ENCODE measurements at regions not wholly inside any gene's neighbourhood (a gene's known extent, or its start where the extent isn't known, plus 50 kb on each side); places are given as distances from the start of the nearest gene placed in this dataset.

DNA sequence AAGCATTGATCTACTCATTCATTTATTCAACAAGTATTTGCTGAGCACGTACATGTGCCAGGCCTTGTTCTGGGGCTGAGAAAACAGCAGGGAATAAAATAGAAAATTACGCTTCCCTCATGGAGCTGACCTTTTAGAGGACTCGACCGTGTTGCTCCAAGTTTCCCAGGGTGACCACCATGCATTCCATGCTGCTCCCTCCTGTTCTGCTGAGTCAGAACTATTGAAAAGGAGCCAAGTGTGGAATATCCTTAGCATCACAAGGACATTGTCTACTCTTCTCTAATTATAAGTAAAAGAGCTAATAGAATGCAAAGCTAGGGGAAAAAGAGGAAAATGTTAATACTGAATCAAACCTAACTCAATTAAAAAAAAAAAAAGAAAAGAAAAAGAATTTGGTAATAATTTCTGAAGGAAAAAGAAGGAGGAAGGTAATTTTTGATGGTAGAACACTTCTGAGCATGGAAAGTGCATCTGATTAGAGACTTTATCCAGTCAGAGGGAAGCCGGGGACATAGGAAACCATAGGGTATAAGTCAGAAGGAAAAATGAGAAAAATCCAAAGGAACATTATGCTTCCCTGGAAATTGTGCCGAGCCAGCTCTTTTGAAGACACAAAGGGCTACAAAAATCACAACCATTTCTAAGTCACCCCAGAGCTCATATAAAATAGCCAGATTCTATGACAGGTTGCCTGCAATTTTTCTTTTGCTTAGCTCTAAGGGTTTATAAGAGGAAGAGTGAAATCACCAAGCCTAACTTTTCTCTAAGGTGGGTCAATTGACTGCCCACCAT lies 339.4 kb downstream of the RND3 start:
- peaks cover 18% of the 10 kb centered on the region for H3K9me3 Mint-ChIP-seq
- intact Hi-C loops (cut with micrococcal nuclease): no loop called here
- H3K4me1 Mint-ChIP-seq (ENCODE audit: low read depth): no peaks in the 10 kb centered on the region
- H3K4me3 Mint-ChIP-seq: no peak overlapping the region
- no peak overlapping the region for H3K27ac Mint-ChIP-seq
- H3K36me3 Mint-ChIP-seq (ENCODE audit: low read depth): no peaks in the 10 kb centered on the region
- peaks cover 2% of the 10 kb centered on the region for H3K27me3 Mint-ChIP-seq (ENCODE audit: insufficient read depth)
- DNase-seq (ENCODE audit: low spot score): no peak

DNA sequence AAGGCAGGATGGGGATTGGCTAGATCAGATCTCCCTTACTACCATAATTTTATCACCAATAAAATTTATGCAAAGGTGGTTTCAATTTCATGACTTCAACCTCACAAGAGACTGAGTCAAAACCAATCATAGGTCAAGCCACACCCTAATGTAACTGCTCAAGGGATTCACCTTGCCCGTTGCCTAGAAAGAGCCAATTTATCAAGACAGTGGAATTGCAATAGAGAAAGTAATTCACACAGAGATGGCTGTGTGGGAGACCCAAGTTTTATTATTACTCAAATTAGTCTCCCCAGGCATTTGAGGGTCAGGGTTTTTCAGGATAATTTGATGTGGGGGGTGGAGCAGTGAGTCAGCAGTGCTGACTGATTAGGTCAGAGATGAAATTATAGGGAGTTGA lies 340.6 kb downstream of the RND3 start:
- intact Hi-C loops (cut with micrococcal nuclease): no loop called here
- peaks cover 2% of the 10 kb centered on the region for H3K27me3 Mint-ChIP-seq (ENCODE audit: insufficient read depth)
- H3K4me3 Mint-ChIP-seq: no peak overlapping the region
- no peaks in the 10 kb centered on the region for H3K4me1 Mint-ChIP-seq (ENCODE audit: low read depth)
- no peak overlapping the region for H3K27ac Mint-ChIP-seq
- no peak for DNase-seq (ENCODE audit: low spot score)
- no peaks in the 10 kb centered on the region for H3K36me3 Mint-ChIP-seq (ENCODE audit: low read depth)
- H3K9me3 Mint-ChIP-seq: peaks cover 18% of the 10 kb centered on the region

DNA sequence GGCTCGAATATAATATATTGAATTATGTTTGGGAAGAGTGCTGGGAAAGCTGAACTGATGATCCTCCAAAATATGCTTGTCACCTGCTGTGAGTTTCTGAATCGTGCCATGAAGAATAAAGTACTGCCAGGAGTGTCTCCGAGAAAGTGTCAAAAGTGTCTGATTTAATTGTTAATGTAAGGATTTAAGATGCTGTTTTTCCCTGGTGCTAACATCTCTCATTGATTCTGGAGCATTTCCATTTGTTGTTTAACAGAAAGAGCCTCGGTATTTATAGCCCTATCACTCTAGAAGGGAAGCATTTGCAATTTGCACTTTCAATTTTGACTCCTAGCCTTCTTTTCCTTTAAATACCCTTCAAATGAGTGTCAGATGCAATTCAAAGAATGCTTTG lies 342.2 kb downstream of the RND3 start:
- Mint-ChIP-seq H3K4me1 (ENCODE audit: low read depth) (no peaks in the 10 kb centered on the region), H3K9me3 (peaks cover 18% of the 10 kb centered on the region), H3K4me3 (no peak overlapping the region), H3K27me3 (ENCODE audit: insufficient read depth) (peaks cover 2% of the 10 kb centered on the region), H3K27ac (no peak overlapping the region), H3K36me3 (ENCODE audit: low read depth) (no peaks in the 10 kb centered on the region)
- intact Hi-C loops (cut with micrococcal nuclease): no loop called here
- no peak for DNase-seq (ENCODE audit: low spot score)

DNA sequence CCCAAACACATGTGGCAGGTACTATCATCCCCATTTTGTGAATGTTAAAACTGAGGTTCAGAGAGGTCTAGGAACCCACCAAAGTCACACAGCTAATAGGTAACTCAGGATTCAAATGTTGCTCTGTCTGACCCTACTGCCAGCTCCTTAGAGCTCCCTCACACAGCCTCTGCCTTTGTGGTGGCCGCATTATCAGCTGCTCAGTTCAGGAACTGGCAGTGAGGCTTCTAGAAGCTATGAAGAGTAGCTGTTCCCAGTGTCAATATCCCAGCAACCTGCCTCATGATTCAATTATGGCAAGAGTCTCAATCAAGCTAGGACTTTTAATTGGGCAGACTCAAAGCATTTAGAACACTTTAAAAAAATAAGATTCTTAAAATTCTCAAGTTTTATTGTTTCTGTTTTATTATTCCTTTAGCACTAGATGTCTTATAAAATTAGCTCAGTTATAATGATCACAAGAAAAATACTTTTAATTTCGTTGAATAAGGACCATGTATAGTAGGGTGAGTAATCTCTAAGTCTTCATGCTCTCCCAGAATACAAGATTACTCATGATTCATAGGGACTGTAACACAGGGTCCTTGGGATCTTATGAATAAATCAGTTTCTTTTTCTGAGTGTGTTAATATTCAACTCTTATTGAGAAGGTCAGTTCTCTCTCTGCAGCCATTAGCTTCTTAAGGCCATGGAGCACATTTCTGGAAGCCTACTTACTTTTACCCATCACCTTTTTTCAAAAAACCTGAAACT lies 342.7 kb downstream of the RND3 start:
- no peak overlapping the region for H3K4me3 Mint-ChIP-seq
- H3K9me3 Mint-ChIP-seq: peaks cover 18% of the 10 kb centered on the region
- H3K36me3 Mint-ChIP-seq (ENCODE audit: low read depth): no peaks in the 10 kb centered on the region
- H3K4me1 Mint-ChIP-seq (ENCODE audit: low read depth): no peaks in the 10 kb centered on the region
- peaks cover 2% of the 10 kb centered on the region for H3K27me3 Mint-ChIP-seq (ENCODE audit: insufficient read depth)
- no peak overlapping the region for H3K27ac Mint-ChIP-seq
- no peak for DNase-seq (ENCODE audit: low spot score)
- intact Hi-C loops (cut with micrococcal nuclease): no loop called here

DNA sequence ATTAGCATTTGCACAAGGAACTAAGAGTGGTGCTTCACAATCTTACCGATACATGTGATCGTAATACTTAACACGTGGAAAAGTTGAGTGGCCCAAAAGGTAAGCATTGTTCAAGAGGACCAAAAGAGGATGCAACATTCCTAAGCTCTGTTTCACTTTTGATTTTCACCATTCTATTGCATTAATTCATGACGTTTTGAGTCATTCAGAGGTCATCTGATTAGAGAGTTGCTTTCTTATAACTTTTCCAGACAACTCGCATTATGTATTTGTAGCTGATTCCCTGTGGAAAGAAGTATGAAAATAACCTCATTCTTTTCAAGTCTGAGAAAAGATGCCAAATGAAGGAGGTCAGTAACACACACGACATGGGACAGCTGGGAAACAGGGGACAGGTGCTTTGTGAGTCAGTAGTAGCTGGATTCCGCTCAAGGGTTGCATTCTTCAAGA lies 344.4 kb downstream of the RND3 start:
- H3K27ac Mint-ChIP-seq: no peak overlapping the region
- intact Hi-C loops (cut with micrococcal nuclease): no loop called here
- no peaks in the 10 kb centered on the region for H3K4me1 Mint-ChIP-seq (ENCODE audit: low read depth)
- H3K9me3 Mint-ChIP-seq: peaks cover 18% of the 10 kb centered on the region
- no peaks in the 10 kb centered on the region for H3K36me3 Mint-ChIP-seq (ENCODE audit: low read depth)
- no peak for DNase-seq (ENCODE audit: low spot score)
- H3K4me3 Mint-ChIP-seq: no peak overlapping the region
- H3K27me3 Mint-ChIP-seq (ENCODE audit: insufficient read depth): peaks cover 2% of the 10 kb centered on the region

DNA sequence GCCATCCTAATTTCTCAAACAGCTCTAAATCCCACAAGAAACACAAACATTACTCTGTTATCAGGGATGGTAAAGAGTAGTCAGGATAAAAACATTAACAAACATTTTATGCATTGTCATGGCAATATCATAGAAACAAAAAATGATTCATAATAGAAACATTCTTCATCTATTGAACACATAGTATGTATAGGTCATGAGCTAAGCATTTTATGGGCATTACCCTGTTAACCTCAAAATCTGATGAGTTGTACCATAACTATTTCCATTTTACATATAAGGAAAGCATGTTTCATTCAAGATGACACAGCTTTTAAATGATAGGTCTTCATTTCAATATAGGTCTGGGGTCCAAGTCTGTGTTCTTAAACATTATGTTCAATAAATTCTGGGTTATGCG lies 344.9 kb downstream of the RND3 start:
- H3K9me3 Mint-ChIP-seq: peaks cover 16% of the 10 kb centered on the region

DNA sequence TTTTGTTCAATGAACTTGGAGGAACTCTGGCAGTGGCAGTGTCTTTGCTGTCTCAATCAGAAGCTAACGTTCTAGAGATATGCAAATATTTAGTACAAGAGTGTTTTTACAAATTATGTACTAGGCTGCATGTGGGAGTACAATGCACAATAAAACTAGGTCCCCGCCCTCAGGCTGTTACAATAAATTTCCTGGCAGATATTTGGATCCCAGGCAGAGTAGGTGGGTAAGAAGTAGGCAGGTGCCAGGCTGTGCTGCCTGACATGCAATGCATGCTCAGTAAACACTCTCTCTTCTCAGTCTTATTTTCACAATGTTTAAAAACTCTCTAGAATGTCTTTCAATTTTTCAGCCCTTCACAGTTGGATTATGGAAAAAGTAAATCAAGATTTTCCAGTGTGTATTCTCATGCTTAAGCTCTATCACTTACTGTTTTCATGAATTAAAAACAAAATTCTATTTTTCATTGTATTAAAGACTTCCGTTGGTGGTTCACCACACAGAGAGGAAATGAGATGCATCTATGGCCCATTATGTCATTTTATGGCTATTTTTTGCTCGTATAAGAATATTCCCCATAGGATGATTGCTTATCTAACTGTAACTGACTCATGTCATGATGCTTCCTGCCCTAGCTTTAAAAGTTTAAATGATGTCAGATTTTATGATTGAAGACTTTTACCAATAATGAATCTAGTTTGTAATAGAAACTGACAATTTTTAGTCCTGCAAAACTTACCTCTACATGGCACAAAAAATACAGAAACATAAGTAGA lies 346.1 kb downstream of the RND3 start:
- Mint-ChIP-seq H3K4me3 (no peak overlapping the region), H3K36me3 (ENCODE audit: low read depth) (no peaks in the 10 kb centered on the region), H3K27me3 (ENCODE audit: insufficient read depth) (peaks cover 2% of the 10 kb centered on the region), H3K27ac (no peak overlapping the region), H3K4me1 (ENCODE audit: low read depth) (no peaks in the 10 kb centered on the region), H3K9me3 (peaks cover 11% of the 10 kb centered on the region)
- DNase-seq (ENCODE audit: low spot score): no peak
- intact Hi-C loops (cut with micrococcal nuclease): no loop called here

More for the DNA sequence above, 344.9 kb downstream of the RND3 start:
- Mint-ChIP-seq H3K27me3 (ENCODE audit: insufficient read depth) (peaks cover 2% of the 10 kb centered on the region), H3K4me1 (ENCODE audit: low read depth) (no peaks in the 10 kb centered on the region), H3K4me3 (no peak overlapping the region), H3K27ac (no peak overlapping the region), H3K36me3 (ENCODE audit: low read depth) (no peaks in the 10 kb centered on the region)
- no peak for DNase-seq (ENCODE audit: low spot score)
- intact Hi-C loops (cut with micrococcal nuclease): no loop called here

DNA sequence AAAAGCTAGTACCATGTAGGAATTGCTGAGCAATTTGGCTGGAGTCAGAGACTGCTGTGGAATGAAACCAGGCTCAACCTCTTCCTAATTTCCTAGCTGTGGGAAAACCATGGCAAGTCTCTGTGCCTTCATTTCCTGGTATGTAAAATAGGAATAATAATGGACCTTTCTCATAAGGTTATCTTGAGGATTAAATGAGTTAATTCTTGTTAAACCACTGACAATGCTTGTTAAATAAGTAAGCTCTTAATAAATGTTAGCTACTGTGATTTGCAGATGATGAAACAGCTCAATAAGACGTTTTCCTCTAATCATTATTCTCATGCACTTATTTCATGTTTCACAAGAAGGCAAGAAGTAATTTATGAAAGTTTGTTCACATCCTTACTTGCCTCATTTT lies 346.7 kb downstream of the RND3 start:
- intact Hi-C loops (cut with micrococcal nuclease): no loop called here
- H3K9me3 Mint-ChIP-seq: peaks cover 7% of the 10 kb centered on the region
- no peak for DNase-seq (ENCODE audit: low spot score)
- no peaks in the 10 kb centered on the region for H3K36me3 Mint-ChIP-seq (ENCODE audit: low read depth)
- no peaks in the 10 kb centered on the region for H3K4me1 Mint-ChIP-seq (ENCODE audit: low read depth)
- no peak overlapping the region for H3K27ac Mint-ChIP-seq
- no peak overlapping the region for H3K4me3 Mint-ChIP-seq
- peaks cover 2% of the 10 kb centered on the region for H3K27me3 Mint-ChIP-seq (ENCODE audit: insufficient read depth)

DNA sequence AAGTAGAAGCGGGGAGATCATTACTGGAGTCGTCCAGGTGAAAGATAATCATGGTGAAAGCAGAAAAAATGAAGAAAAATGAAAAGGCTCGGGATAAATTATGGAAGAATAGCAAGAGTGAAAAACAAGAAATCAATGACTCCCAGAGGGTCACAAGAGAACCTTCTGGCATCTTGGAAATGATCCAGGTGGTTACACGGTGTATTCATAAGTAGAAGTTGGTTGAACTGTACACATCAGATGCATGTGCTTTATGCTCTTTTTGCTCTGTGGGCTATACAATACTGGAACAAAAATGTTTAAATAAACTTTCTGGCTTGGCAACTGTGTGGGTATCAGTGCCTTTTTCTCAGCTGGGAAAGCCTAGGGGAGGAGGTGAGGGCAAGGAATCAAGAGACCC lies 348.9 kb downstream of the RND3 start:
- Mint-ChIP-seq H3K9me3 (peaks cover 4% of the 10 kb centered on the region), H3K36me3 (ENCODE audit: low read depth) (no peaks in the 10 kb centered on the region), H3K27ac (no peak overlapping the region), H3K4me1 (ENCODE audit: low read depth) (no peaks in the 10 kb centered on the region), H3K4me3 (no peak overlapping the region), H3K27me3 (ENCODE audit: insufficient read depth) (no peaks in the 10 kb centered on the region)
- no peak for DNase-seq (ENCODE audit: low spot score)
- intact Hi-C loops (cut with micrococcal nuclease): no loop called here

DNA sequence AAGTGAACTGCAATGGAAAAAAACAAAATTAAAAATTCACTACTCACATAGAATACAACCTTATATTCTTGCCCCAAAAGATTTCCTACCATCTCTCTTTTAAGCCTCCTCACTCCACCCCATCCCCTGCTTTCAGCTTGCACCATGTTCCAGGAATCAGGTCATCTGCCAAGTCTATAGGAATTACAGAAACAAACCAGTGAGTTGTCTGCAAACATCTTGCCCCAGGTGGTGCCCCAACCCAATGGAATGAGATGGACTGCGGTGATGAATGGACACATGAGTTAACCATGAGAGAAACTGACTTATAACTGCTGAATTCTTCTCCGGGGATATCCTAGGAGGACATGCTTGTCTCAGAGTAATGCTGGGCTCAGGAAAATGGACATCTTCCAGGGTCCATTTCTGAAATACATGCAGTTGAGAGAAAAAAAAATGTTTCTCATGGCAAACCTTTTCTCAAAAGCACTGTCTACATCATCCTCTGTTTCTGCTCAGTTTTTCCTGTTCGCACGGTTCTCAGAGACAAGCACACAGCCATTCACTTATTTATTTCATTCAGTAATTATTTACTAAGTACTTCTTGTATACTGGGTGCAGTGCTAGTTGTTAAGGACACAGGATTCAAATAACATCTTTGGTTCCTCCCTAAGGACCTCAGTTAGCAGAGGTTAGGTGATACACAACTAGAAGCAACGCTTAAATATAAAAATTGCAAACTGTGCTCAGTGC lies 350.0 kb downstream of the RND3 start:
- peaks cover 4% of the 10 kb centered on the region for H3K9me3 Mint-ChIP-seq
- DNase-seq (ENCODE audit: low spot score): no peak
- no peaks in the 10 kb centered on the region for H3K4me1 Mint-ChIP-seq (ENCODE audit: low read depth)
- H3K27ac Mint-ChIP-seq: no peak overlapping the region
- H3K4me3 Mint-ChIP-seq: no peak overlapping the region
- intact Hi-C loops (cut with micrococcal nuclease): no loop called here
- no peaks in the 10 kb centered on the region for H3K27me3 Mint-ChIP-seq (ENCODE audit: insufficient read depth)
- no peaks in the 10 kb centered on the region for H3K36me3 Mint-ChIP-seq (ENCODE audit: low read depth)

DNA sequence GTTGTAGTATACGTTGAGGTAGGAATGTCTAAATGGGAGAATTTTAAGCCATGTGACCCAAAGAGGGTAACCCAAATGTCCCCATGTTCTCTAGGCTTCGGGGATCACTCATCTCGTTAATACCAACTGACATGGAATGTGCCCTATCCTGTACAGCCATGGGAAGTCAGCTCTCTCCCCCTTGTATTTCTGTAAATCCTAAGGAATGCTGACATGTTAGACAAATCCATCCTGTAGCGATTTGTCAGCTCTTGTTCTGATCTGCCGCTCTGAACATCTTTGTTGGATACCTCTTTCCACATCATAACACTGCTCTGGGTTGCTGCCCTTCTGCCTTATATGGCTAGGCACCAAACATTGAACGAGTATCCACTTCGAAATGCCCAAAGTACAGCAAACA lies 350.6 kb downstream of the RND3 start:
- intact Hi-C loops (cut with micrococcal nuclease): no loop called here
- DNase-seq (ENCODE audit: low spot score): no peak

DNA sequence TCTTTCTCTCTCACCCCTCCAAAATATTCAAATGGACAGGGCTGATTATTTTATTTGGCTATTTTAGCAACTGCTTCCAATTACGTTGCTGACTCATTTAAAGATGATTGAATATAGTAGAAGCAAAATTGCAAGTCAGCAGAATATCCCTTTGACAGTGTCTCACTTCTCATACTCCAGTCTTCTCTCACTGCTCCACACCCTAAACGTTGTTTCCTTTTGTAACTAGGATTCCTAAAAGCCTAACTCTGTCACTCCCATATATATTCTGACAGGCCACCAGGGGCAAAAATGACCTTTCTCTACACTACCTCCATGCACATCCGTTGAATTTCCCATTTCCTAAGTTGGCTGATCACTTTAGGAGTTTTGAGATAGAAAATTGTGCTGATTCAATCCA lies 351.1 kb downstream of the RND3 start:
- no peaks in the 10 kb centered on the region for H3K27me3 Mint-ChIP-seq (ENCODE audit: insufficient read depth)
- no peak overlapping the region for H3K4me3 Mint-ChIP-seq
- intact Hi-C loops (cut with micrococcal nuclease): no loop called here
- H3K4me1 Mint-ChIP-seq (ENCODE audit: low read depth): no peaks in the 10 kb centered on the region
- no peaks in the 10 kb centered on the region for H3K36me3 Mint-ChIP-seq (ENCODE audit: low read depth)
- H3K27ac Mint-ChIP-seq: no peak overlapping the region
- DNase-seq (ENCODE audit: low spot score): no peak
- peaks cover 4% of the 10 kb centered on the region for H3K9me3 Mint-ChIP-seq

More for the DNA sequence above, 350.6 kb downstream of the RND3 start:
- Mint-ChIP-seq H3K27ac (no peak overlapping the region), H3K4me3 (no peak overlapping the region), H3K4me1 (ENCODE audit: low read depth) (no peaks in the 10 kb centered on the region), H3K36me3 (ENCODE audit: low read depth) (no peaks in the 10 kb centered on the region), H3K27me3 (ENCODE audit: insufficient read depth) (no peaks in the 10 kb centered on the region), H3K9me3 (peaks cover 4% of the 10 kb centered on the region)

Data from activated T-helper 1 cell treated with anti-CD3 and anti-CD28 coated beads, Interleukin-12 subunit alpha, Interleukin-12 subunit beta, Interleukin-2, Interleukin-4 antibody, amounts not matched to agents 30 ng/mL and 10 ng/mL and 1 ng/mL, durations not matched to agents 14 hours and 24 hours and 36 hours (primary cell).